ENCODE measurements at regions not wholly inside any gene's neighbourhood (a gene's known extent, or its start where the extent isn't known, plus 50 kb on each side); places are given as distances from the start of the nearest gene placed in this dataset.

- H3K9ac ChIP-seq = no peak overlapping the region
- peaks cover 3% of the 10 kb centered on the region for H3K9me3 ChIP-seq
- POLR2A ChIA-PET = no interaction called here
Measured at GRCh38 chr2:223285370-223286265, 233.6 kb downstream of the KCNE4 start.

DNA sequence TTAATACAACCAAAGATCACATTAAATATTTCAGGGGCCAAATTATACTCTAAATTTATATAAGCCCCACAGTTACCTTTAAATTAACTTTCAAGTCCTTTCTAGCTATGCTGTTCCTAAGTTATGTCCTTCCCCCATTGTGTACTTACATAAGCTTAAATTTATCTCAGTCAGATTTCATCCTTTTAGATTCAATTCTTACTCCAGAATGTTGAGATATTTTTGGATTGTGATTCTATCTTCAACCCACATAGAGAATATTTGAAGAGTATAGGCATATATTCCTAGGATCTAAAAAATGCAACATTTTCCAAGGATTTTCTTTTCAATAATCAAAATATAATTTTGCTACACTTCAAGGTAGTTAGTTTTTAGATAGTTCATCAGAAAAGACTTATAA, 242.8 kb downstream of the KCNE4 start:
- Histone ChIP-seq H4K20me1 (ENCODE audit: insufficient read depth) (no peaks in the 10 kb centered on the region), H3K79me2 (ENCODE audit: insufficient read depth) (no peaks in the 10 kb centered on the region), H3K4me1 (ENCODE audit: control insufficient read depth in 1 of 2, insufficient read depth in 2 of 2, low read depth in 1 of 2, low read length in 1 of 2) (peaks cover 9 to 14% of the 10 kb centered on the region in 2 experiments; a peak in 2 of 4 replicates), H3K36me3 (replicated peaks in 1 of 2; ENCODE audit: control insufficient read depth in 1 of 2, insufficient read depth in 2 of 2, low read length in 1 of 2) (no peaks in the 10 kb centered on the region), H3K27me3 (ENCODE audit: insufficient read depth) (no peaks in the 10 kb centered on the region), H3K4me3 (ENCODE audit: low read depth in 2 of 2, low read length in 1 of 2) (no peak overlapping the region), H3K4me2 (no peak overlapping the region), H3F3A (replicated peaks; ENCODE audit: insufficient read depth) (no peaks in the 10 kb centered on the region), H3K27ac (ENCODE audit: low read depth in 2 of 2, low read length in 1 of 2) (no peak overlapping the region), H2AFZ (ENCODE audit: low read depth) (no peak overlapping the region), H3K9me3 (peaks cover 7% of the 10 kb centered on the region), H3K9ac (no peak overlapping the region), H3K9me2 (no peaks in the 10 kb centered on the region)
- CTCF ChIA-PET = no interaction called here
- POLR2A ChIA-PET = no interaction called here
- no peak for DNase-seq
- TF ChIP-seq RCOR1 (IDR thresholded peaks at IDR 0.05; ENCODE audit: low read length) = no peak
- no peak for TF ChIP-seq TEAD4 (IDR thresholded peaks at IDR 0.05; ENCODE audit: borderline replicate concordance, insufficient read depth)
- TF ChIP-seq MEF2A (IDR thresholded peaks at IDR 0.05; ENCODE audit: borderline replicate concordance, low read depth) = no peak
- TF ChIP-seq, protein P1, sequence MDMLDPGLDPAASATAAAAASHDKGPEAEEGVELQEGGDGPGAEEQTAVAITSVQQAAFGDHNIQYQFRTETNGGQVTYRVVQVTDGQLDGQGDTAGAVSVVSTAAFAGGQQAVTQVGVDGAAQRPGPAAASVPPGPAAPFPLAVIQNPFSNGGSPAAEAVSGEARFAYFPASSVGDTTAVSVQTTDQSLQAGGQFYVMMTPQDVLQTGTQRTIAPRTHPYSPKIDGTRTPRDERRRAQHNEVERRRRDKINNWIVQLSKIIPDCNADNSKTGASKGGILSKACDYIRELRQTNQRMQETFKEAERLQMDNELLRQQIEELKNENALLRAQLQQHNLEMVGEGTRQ (IDR thresholded peaks at IDR 0.05; ENCODE audit: borderline replicate concordance, low read depth, low read length) = no peak
- no peak for TF ChIP-seq YY1 (IDR thresholded peaks at IDR 0.05; ENCODE audit: low read depth)
- no peak for TF ChIP-seq PBX3 (IDR thresholded peaks at IDR 0.05)
- TF ChIP-seq USF1 (IDR thresholded peaks at IDR 0.05; ENCODE audit: borderline replicate concordance, low read depth) = no peak
- TF ChIP-seq POLR2AphosphoS5 (IDR thresholded peaks at IDR 0.05; ENCODE audit: low read depth, low read length) = no peak
- TF ChIP-seq SMC3 (IDR thresholded peaks at IDR 0.05; ENCODE audit: low read depth, low read length) = no peak
- TF ChIP-seq RFX5 (IDR thresholded peaks at IDR 0.05; ENCODE audit: low read length) = no peak
- no peak for TF ChIP-seq FOSL2 (IDR thresholded peaks at IDR 0.05; ENCODE audit: borderline replicate concordance, low read depth)
- no peak for TF ChIP-seq NFIC (IDR thresholded peaks at IDR 0.05; ENCODE audit: borderline replicate concordance)
- no peak for TF ChIP-seq MXI1 (IDR thresholded peaks at IDR 0.05; ENCODE audit: low read depth, low read length)
- no peak for TF ChIP-seq TAF1 (IDR thresholded peaks at IDR 0.05; ENCODE audit: borderline replicate concordance, low read depth, low read length)
- no peak for TF ChIP-seq ELF1 (IDR thresholded peaks at IDR 0.05)
- no peak for TF ChIP-seq GATA2 (CRISPR knock-in tag; IDR thresholded peaks at IDR 0.05)

More at GRCh38 chr2:223285370-223286265, 233.6 kb downstream of the KCNE4 start:
- Histone ChIP-seq H3K79me2 (ENCODE audit: insufficient read depth) (no peaks in the 10 kb centered on the region), H3K36me3 (replicated peaks in 1 of 2; ENCODE audit: control insufficient read depth in 1 of 2, insufficient read depth in 2 of 2, low read length in 1 of 2) (no peaks in the 10 kb centered on the region), H3K4me2 (no peak overlapping the region), H3F3A (replicated peaks; ENCODE audit: insufficient read depth) (no peaks in the 10 kb centered on the region), H3K4me1 (ENCODE audit: control insufficient read depth in 1 of 2, insufficient read depth in 2 of 2, low read depth in 1 of 2, low read length in 1 of 2) (peaks cover 0 to 6% of the 10 kb centered on the region in 2 experiments; a peak in 2 of 4 replicates), H4K20me1 (ENCODE audit: insufficient read depth) (no peaks in the 10 kb centered on the region), H3K4me3 (ENCODE audit: low read depth in 2 of 2, low read length in 1 of 2) (no peak overlapping the region), H3K27ac (ENCODE audit: low read depth in 2 of 2, low read length in 1 of 2) (peak overlapping the region in 1 of 2 experiments; percentile 65; a peak in 2 of 4 replicates), H3K9me2 (no peaks in the 10 kb centered on the region), H2AFZ (ENCODE audit: low read depth) (no peak overlapping the region), H3K27me3 (ENCODE audit: insufficient read depth) (no peaks in the 10 kb centered on the region)
- TF ChIP-seq TCF12 (IDR thresholded peaks at IDR 0.05) (peak; percentile 43; the same call in 1 of the 2 replicates), GABPA (IDR thresholded peaks at IDR 0.05; ENCODE audit: low read depth) (no peak), NRF1 (IDR thresholded peaks at IDR 0.05; ENCODE audit: low read depth, low read length) (no peak), RXRA (IDR thresholded peaks at IDR 0.05; ENCODE audit: borderline replicate concordance, low read depth) (no peak), EP300 (IDR thresholded peaks at IDR 0.05; ENCODE audit: borderline replicate concordance in 1 of 2, low read depth in 1 of 2, low read length in 1 of 2) (peak in 1 of 2 experiments; percentile 77; a peak in 1 of 4 replicates), RCOR1 (IDR thresholded peaks at IDR 0.05; ENCODE audit: low read length) (peak; percentile 51; the same call in 1 of the 2 replicates), CHD2 (IDR thresholded peaks at IDR 0.05; ENCODE audit: low read length, partially characterized antibody) (peak; percentile 13)
- 53% methylated on average over 3 of the region's 6 CpGs for WGBS (ENCODE audit: low lambda C conversion rate)
- CTCF ChIA-PET = no interaction called here
- DNase-seq = no peak

Measured in SK-N-SH (cell line).